Transverse colon (tissue), 4 donors: ENCODE measurements at regions not wholly inside any gene's neighbourhood (a gene's known extent, or its start where the extent isn't known, plus 50 kb on each side); places are given as distances from the start of the nearest gene placed in this dataset.

Source experiments
- CTCF ChIP-seq, 5 experiments: fragments of 200-600 bp in 3 of 5; fragments of 450-650 bp in 2 of 5; sonication (generic) in 3 of 5; IDR thresholded peaks; 1 replicate in 2 of 5; 2 replicates in 3 of 5; pipeline ENCODE4 v1.5.1; 2016 to 2017; ENCODE audit warnings: antibody characterized with exemption in 5 of 5, inconsistent platforms in 3 of 5, mild to moderate bottlenecking in 2 of 5, moderate library complexity in 1 of 5
- POLR2AphosphoS5 ChIP-seq, 3 donors: sonication (generic); formaldehyde crosslinking; IDR thresholded peaks; one replicate each; pipeline ENCODE4 v1.6.1; 2016; ENCODE audit warnings: antibody characterized with exemption in 3 of 3

- TF ChIP-seq CTCF (IDR thresholded peaks at IDR 0.05) = no peak
- no peak for TF ChIP-seq POLR2AphosphoS5 (IDR thresholded peaks at IDR 0.05)
Observed at GRCh38 chr7:84678841-84679240, 484.3 kb upstream of the SEMA3A start.
